ENCODE measurements at regions not wholly inside any gene's neighbourhood (a gene's known extent, or its start where the extent isn't known, plus 50 kb on each side); places are given as distances from the start of the nearest gene placed in this dataset.
"Not testable (repeated sequence)": the region's sequence is repeated elsewhere in the genome, so short reads cannot be mapped to it uniquely, and the experiment has no call there.

- no peak overlapping the region for H3K4me3 ChIP-seq
- intact Hi-C loops (cut with micrococcal nuclease), result no loop called here
- H3K27ac ChIP-seq (replicated peaks), result no peak overlapping the region
- H3K36me3 ChIP-seq, result no peaks in the 10 kb centered on the region
- TF ChIP-seq CTCF (IDR thresholded peaks at IDR 0.05; ENCODE audit: borderline replicate concordance), result no peak
- no peak for DNase-seq
- H3K9me3 ChIP-seq (replicated peaks), result no peaks in the 10 kb centered on the region
- no peaks in the 10 kb centered on the region for H3K4me1 ChIP-seq
- H3K27me3 ChIP-seq (ENCODE audit: low read depth), result no peaks in the 10 kb centered on the region
These were observed 959.2 kb upstream of the SEMA6A start for GRCh38 chr5:117533792-117534191.

GRCh38 chr5:117533051-117533670, 958.5 kb upstream of the SEMA6A start:
- H3K27me3 ChIP-seq (ENCODE audit: low read depth); intact Hi-C loops (cut with micrococcal nuclease); H3K9me3 ChIP-seq (replicated peaks); DNase-seq; H3K4me3 ChIP-seq; H3K36me3 ChIP-seq; H3K4me1 ChIP-seq; H3K27ac ChIP-seq (replicated peaks): not testable (repeated sequence)

GRCh38 chr5:117519957-117520500, 945.4 kb upstream of the SEMA6A start:
- no peak overlapping the region for H3K4me3 ChIP-seq
- no peak for DNase-seq
- no peak overlapping the region for H3K27ac ChIP-seq (replicated peaks)
- TF ChIP-seq CTCF (IDR thresholded peaks at IDR 0.05; ENCODE audit: borderline replicate concordance), result no peak
- H3K27me3 ChIP-seq (ENCODE audit: low read depth), result no peaks in the 10 kb centered on the region
- H3K9me3 ChIP-seq (replicated peaks), result peaks cover 14% of the 10 kb centered on the region
- H3K4me1 ChIP-seq, result no peaks in the 10 kb centered on the region
- H3K36me3 ChIP-seq, result no peaks in the 10 kb centered on the region
- intact Hi-C loops (cut with micrococcal nuclease), result no loop called here

GRCh38 chr5:117504305-117504704, 929.7 kb upstream of the SEMA6A start:
- H3K36me3 ChIP-seq, result no peaks in the 10 kb centered on the region
- intact Hi-C loops (cut with micrococcal nuclease), result no loop called here
- H3K9me3 ChIP-seq (replicated peaks), result no peaks in the 10 kb centered on the region
- no peaks in the 10 kb centered on the region for H3K4me1 ChIP-seq
- H3K4me3 ChIP-seq, result no peak overlapping the region
- no peak for TF ChIP-seq CTCF (IDR thresholded peaks at IDR 0.05; ENCODE audit: borderline replicate concordance)
- DNase-seq, result no peak
- H3K27ac ChIP-seq (replicated peaks), result no peak overlapping the region
- no peaks in the 10 kb centered on the region for H3K27me3 ChIP-seq (ENCODE audit: low read depth)

- no peaks in the 10 kb centered on the region for H3K4me1 ChIP-seq
- intact Hi-C loops (cut with micrococcal nuclease), result no loop called here
- TF ChIP-seq CTCF (IDR thresholded peaks at IDR 0.05; ENCODE audit: borderline replicate concordance), result no peak
These were observed 923.0 kb upstream of the SEMA6A start for GRCh38 chr5:117497601-117498000.

GRCh38 chr5:117496801-117497200, 922.2 kb upstream of the SEMA6A start:
- intact Hi-C loops (cut with micrococcal nuclease), result no loop called here
- Histone ChIP-seq H3K9me3 (replicated peaks) (peaks cover 15% of the 10 kb centered on the region), H3K4me3 (no peak overlapping the region), H3K36me3 (no peaks in the 10 kb centered on the region), H3K4me1 (no peaks in the 10 kb centered on the region), H3K27ac (replicated peaks) (no peak overlapping the region), H3K27me3 (ENCODE audit: low read depth) (no peaks in the 10 kb centered on the region)
- no peak for TF ChIP-seq CTCF (IDR thresholded peaks at IDR 0.05; ENCODE audit: borderline replicate concordance)
- no peak for DNase-seq

More at GRCh38 chr5:117497601-117498000, 923.0 kb upstream of the SEMA6A start:
- no peak overlapping the region for H3K27ac ChIP-seq (replicated peaks)
- no peak for DNase-seq
- no peaks in the 10 kb centered on the region for H3K36me3 ChIP-seq
- H3K27me3 ChIP-seq (ENCODE audit: low read depth), result no peaks in the 10 kb centered on the region
- H3K4me3 ChIP-seq, result no peak overlapping the region
- peaks cover 13% of the 10 kb centered on the region for H3K9me3 ChIP-seq (replicated peaks)

Measured in left ventricle myocardium inferior (tissue), 1 donor.